ENCODE measurements at regions not wholly inside any gene's neighbourhood (a gene's known extent, or its start where the extent isn't known, plus 50 kb on each side); places are given as distances from the start of the nearest gene placed in this dataset.

GRCh38 chr14:37819155-37820015 is 224.0 kb downstream of the TTC6 start:
- TF ChIP-seq EZH2 (IDR thresholded peaks at IDR 0.05; ENCODE audit: borderline replicate concordance, low read depth, low read length, poor library complexity, severe bottlenecking) (no peak), CTCF (conservative IDR thresholded peaks at IDR 0.05; ENCODE audit: low read depth, low read length) (no peak)
